LNCAP (cell line): ENCODE measurements at regions not wholly inside any gene's neighbourhood (a gene's known extent, or its start where the extent isn't known, plus 50 kb on each side); places are given as distances from the start of the nearest gene placed in this dataset.

ENCODE experiments used
- TF ChIP-seq, protein P1 (sequence below): fragments of 450-650 bp; IDR thresholded peaks from 2 replicates; pipeline ENCODE4 v1.5.1; 2017; ENCODE audit warnings: mild to moderate bottlenecking

- TF ChIP-seq, protein P1, sequence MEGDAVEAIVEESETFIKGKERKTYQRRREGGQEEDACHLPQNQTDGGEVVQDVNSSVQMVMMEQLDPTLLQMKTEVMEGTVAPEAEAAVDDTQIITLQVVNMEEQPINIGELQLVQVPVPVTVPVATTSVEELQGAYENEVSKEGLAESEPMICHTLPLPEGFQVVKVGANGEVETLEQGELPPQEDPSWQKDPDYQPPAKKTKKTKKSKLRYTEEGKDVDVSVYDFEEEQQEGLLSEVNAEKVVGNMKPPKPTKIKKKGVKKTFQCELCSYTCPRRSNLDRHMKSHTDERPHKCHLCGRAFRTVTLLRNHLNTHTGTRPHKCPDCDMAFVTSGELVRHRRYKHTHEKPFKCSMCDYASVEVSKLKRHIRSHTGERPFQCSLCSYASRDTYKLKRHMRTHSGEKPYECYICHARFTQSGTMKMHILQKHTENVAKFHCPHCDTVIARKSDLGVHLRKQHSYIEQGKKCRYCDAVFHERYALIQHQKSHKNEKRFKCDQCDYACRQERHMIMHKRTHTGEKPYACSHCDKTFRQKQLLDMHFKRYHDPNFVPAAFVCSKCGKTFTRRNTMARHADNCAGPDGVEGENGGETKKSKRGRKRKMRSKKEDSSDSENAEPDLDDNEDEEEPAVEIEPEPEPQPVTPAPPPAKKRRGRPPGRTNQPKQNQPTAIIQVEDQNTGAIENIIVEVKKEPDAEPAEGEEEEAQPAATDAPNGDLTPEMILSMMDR, result no peak
These were observed 136.8 kb downstream of the C5orf15 start for GRCh38 chr5:133831491-133832224.

DNA sequence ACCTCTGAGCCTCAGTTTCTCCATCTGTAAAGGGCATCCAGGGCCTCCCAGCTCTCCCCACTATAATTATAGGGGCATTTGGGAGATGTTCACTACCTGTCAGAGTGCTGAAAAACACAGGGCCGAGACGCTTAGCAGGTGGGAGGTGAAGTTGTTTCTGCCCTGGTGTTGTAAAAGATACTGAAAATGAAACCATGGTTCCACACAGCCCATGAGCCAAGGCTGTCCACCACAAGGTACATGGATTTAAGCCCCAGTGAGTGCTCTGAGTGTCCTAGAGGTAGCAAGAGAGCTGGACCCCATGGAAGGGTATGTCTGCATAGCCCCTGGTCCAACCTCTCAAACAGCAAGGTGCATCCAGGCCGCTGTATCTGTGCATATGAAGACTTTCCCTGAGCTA lies 137.5 kb downstream of the C5orf15 start:
- TF ChIP-seq, protein P1, result no peak

GRCh38 chr5:133830281-133830680 lies 138.1 kb downstream of the C5orf15 start:
- TF ChIP-seq, protein P1, result no peak

GRCh38 chr5:133829786-133830185 lies 138.6 kb downstream of the C5orf15 start:
- TF ChIP-seq, protein P1, result no peak

DNA sequence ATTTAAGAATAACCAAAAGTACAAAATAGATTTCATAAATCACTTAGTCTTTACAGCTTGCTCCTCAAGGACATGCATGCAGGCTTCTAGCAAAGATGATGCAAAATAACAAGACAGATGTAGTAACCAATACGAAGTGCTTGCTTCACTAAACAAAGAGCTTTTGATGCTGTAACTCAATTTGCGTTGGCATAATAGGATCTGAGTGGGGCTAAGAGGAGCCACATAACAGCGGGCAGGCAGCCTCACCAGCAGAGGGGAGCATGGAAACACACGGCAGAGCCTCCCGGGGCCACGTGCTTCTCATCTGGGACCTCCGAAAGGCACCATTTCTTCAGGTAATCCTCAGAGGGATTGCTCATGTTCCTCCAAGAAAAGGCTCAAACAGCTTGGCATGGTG lies 139.7 kb downstream of the C5orf15 start:
- TF ChIP-seq, protein P1, result no peak

DNA sequence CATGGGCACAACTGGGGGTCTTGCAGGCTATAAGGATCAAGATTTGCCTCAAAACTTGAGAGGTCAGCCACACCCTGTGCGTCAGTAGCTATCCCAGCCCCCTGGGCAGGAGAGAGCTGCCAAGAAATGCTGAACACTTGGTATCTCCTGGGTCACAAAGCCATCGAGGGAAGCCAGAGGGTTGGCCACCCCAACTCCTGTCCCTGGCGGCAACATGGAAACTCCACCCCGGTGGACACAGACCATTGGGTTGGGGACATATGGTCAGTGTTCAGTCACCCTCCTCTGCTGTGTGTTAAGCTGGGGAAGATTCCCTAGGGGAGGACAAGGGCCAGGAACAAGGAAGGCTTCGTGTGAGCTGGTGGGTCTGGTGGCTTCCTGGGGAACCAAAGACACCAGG lies 140.6 kb downstream of the C5orf15 start:
- TF ChIP-seq, protein P1, result no peak

- TF ChIP-seq, protein P1, result no peak
These were observed 141.4 kb downstream of the C5orf15 start for GRCh38 chr5:133827011-133827410.
